GM18870 (cell line): ENCODE measurements at regions not wholly inside any gene's neighbourhood (a gene's known extent, or its start where the extent isn't known, plus 50 kb on each side); places are given as distances from the start of the nearest gene placed in this dataset.

Source experiments
- ATAC-seq: cut with Tn5 transposase; IDR thresholded peaks from one replicate; pipeline ENCODE4 v1.9.1; 2021; ENCODE audit warnings: moderate library complexity; ENCODE audit not compliant: unreplicated experiment

- no peak for ATAC-seq
Measured at GRCh38 chr3:135849827-135850226, 115.7 kb upstream of the PPP2R3A start.

GRCh38 chr3:135851201-135852081, 114.1 kb upstream of the PPP2R3A start:
- no peak for ATAC-seq

DNA sequence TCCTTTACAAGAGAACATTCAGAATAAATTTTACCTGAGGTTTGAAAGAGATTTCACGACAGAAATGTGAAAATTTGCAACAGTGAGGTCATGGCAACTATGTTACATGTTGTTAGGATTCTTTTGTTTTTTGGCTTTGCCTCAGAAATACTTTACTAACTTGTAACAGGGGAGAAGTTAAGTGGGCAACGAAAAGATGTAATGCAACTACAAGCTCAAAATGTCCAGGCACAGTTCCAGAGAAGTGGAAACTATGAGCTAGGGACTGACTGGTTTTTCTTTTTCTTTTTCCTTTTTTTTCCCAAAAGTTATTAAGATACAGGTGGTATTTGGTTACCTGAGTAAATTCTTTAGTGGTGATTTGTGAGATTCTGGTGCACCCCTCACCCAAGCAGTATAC, 111.5 kb upstream of the PPP2R3A start:
- no peak for ATAC-seq

DNA sequence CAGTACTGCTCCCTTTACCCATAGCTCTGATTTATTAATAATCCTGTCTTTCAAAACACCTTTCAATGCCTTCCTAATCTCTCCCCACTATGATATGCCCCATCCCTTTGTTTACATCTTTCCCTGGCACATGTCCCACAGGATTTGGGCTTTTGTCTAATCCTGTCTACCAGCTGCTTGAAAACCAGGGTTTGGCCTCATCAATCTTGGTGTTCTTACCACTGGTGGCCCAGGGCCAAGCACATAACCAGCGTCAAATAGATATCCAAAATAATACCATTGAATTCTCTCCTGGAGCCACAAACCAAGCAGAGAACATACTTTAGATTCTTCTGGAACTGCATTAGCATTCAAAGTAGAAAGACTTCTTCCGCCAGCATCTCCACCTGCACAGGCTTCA, 104.8 kb upstream of the PPP2R3A start:
- no peak for ATAC-seq

DNA sequence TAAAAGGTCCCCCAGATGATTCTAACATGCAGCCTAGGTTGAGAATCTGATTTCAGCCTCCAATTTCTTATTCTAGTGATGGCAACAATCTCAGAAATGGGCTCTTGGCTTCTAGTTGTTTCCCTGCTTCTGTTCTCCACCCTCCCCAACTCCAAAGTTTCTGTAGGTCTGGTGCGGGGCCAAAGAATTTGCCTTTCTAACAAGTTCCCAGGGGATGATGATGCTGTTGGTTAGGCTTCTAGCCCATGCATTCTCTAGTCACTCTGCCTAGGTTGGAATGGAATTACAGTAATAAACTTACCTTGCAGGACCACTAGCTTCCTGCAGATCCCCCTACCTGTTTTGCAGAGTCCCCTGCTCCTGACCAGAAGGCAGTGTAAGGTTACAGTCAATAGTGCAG, 103.2 kb upstream of the PPP2R3A start:
- no peak for ATAC-seq

DNA sequence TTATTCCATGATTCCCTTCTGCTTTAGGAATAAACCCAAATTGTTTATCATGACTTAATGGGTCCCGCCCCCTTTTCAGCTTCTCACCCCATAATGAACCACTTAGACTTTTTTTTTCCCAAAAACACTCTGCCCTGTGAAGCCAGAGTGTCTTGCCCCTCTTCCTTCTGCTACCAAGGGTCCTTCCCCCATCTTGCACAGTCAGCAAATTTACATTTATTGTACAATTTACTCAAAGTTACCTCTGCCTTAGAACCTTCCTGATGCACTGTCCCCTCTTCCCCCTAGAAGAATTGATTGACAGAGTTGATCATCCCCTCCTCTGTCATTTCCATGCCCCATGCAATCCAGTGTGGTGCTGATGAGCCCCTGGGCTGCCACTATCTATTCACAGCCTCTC, 101.5 kb upstream of the PPP2R3A start:
- no peak for ATAC-seq

GRCh38 chr3:135865085-135865484, 100.4 kb upstream of the PPP2R3A start:
- no peak for ATAC-seq

GRCh38 chr3:135865553-135865952, 100.0 kb upstream of the PPP2R3A start:
- no peak for ATAC-seq

DNA sequence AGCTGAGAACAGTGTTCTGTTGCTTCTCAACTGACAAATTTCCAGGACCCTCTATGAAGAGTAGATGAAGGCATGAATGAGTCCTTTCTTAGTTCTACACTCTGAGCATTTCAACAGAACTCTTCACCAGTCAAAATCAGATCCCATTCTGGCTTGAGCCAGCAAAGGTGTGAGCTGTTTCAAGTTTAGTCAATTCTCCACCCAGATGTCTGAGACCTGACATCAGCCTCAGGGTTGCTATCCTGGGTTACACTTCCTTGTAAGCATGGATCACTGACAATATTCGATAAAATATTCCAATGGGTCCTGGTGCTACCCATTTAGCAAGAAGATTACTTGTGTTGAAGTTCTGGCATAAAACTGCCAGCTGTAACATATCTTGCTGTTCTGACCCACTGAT, 97.6 kb upstream of the PPP2R3A start:
- no peak for ATAC-seq

DNA sequence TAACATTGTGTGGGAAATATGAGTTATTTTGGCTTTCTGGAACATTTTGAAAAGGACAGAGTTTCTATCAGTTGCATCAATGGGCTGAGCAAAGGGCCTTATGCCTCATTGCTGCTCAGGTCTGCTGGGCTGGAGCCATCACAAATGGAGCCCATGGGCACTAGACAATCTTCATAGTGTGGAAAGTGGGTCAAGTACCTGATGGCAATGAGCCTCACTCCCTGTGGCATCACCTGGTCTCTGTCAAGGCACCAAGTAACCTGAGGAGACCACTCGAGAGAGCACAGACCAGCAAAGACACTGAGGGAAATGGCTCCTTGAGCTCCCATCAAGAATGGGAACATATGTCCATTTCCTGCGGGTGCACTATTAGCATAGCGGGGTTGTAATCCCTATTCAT, 96.7 kb upstream of the PPP2R3A start:
- ATAC-seq = no peak

- ATAC-seq = no peak
Measured at GRCh38 chr3:135869439-135870105, 96.0 kb upstream of the PPP2R3A start.

- ATAC-seq = no peak
Measured at GRCh38 chr3:135871311-135871710, 94.2 kb upstream of the PPP2R3A start.

GRCh38 chr3:135874035-135874434, 91.5 kb upstream of the PPP2R3A start:
- ATAC-seq = no peak

DNA sequence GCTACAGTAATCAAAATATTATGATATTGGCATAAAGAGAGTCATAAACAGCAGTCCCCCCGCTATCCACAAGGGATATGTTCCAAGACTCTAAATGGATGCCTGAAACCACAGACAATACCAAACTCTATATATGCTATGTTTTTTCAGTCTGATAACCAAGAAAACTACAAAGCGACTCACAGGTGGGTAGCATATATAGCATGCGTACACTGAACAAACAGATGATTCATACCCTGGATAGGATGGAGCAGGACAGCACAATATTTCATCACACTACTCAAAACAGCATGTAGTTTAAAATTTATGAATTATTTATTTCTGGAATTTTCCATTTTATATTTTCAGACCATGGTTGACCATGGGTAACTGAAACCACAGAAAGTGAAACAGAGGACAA, 87.0 kb upstream of the PPP2R3A start:
- no peak for ATAC-seq

DNA sequence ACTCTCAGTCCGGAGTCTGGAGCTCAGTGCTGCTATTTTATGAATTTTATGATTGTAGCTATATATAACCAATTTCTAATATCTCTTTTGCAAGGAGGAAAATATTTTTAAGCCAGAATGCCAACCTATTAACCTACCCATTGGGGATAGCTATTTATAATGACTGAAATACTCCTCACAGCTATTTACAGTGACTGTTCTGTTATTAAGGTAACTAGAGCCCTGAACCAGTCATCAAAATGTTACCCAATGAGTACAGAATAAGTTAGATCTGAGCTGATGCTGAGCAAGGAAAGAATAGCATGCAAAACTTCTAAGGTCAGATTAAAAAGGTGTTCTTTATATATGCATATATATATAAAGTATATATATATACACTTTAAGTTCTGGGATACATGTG, 79.6 kb upstream of the PPP2R3A start:
- no peak for ATAC-seq

- ATAC-seq = no peak
Measured at GRCh38 chr3:135887220-135887619, 78.3 kb upstream of the PPP2R3A start.

DNA sequence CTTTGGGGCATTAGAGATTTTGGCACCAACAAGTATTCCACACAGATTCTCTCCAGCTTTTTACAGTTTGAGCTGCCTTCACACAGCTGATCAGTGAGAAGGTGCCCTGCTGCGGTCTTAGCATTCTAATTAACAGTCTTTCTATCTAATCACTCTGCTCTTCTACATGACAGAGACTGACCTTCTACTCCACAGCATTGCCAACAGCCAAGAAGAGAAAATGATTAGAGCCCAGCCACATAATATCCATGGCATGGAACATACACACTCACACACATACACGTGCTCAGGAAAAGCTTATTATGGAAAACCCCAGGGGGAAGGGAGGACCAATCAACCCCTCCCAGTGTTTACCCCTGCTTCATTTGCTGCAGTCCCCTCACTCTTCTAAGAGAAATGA, 76.1 kb upstream of the PPP2R3A start:
- ATAC-seq = no peak

- no peak for ATAC-seq
Measured at GRCh38 chr3:135891121-135891520, 74.4 kb upstream of the PPP2R3A start.

- no peak for ATAC-seq
Measured at GRCh38 chr3:135895106-135895733, 70.3 kb upstream of the PPP2R3A start.

- ATAC-seq = no peak
Measured at GRCh38 chr3:135895734-135896121, 69.8 kb upstream of the PPP2R3A start.

- no peak for ATAC-seq
Measured at GRCh38 chr3:135896613-135897012, 68.9 kb upstream of the PPP2R3A start.

DNA sequence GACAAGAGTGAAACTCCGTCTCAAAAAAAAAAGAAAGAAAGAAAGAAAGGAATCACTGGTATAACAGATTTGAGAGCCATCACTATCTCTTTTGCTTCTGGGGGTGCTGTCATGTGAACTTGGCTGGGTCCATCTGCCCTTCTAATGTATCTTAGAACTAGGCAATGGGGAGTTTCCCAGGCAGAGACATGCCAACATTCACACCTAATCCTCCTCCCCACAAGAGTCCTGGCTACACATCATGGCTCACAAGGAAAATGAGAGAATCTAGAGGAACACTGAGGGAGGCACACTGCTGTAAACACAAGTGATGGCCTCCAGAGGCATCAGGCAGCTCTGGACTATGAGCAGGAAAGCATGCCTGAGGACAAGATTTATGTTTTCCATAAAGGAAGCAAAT, 67.8 kb upstream of the PPP2R3A start:
- no peak for ATAC-seq
